ENCODE measurements at regions not wholly inside any gene's neighbourhood (a gene's known extent, or its start where the extent isn't known, plus 50 kb on each side); places are given as distances from the start of the nearest gene placed in this dataset.

GRCh38 chr5:68646144-68646543, 430.6 kb downstream of the PIK3R1 start:
- H3K4me3 ChIP-seq (ENCODE audit: low read depth, poor library complexity, severe bottlenecking), result no peak overlapping the region
- no peak for DNase-seq (ENCODE audit: low spot score in 2 of 2)
- TF ChIP-seq CTCF (IDR thresholded peaks at IDR 0.05), result no peak
- TF ChIP-seq POLR2A (IDR thresholded peaks at IDR 0.05), result no peak
- intact Hi-C loops (cut with DNase I; ENCODE audit: low total_unique reads), result no loop called here
- 59 to 73% methylated on average over 1 of the region's 1 CpG for WGBS, 2 donors

- no peak for TF ChIP-seq CTCF (IDR thresholded peaks at IDR 0.05)
- no peak for TF ChIP-seq POLR2A (IDR thresholded peaks at IDR 0.05)
- intact Hi-C loops (cut with DNase I; ENCODE audit: low total_unique reads), result no loop called here
- 96 to 98% methylated on average over 3 of the region's 3 CpGs for WGBS, 2 donors
Observed at GRCh38 chr5:68647743-68648142, 432.2 kb downstream of the PIK3R1 start.

GRCh38 chr5:68648944-68649857, 433.6 kb downstream of the PIK3R1 start:
- no peak overlapping the region for H3K4me3 ChIP-seq (ENCODE audit: low read depth, poor library complexity, severe bottlenecking)
- intact Hi-C loops (cut with DNase I; ENCODE audit: low total_unique reads), result no loop called here
- no peak for DNase-seq (ENCODE audit: low spot score in 2 of 2)
- TF ChIP-seq POLR2A (IDR thresholded peaks at IDR 0.05), result no peak
- TF ChIP-seq CTCF (IDR thresholded peaks at IDR 0.05), result no peak
- WGBS, 2 donors, result 48 to 58% methylated on average over 8 of the region's 8 CpGs

More at GRCh38 chr5:68647743-68648142, 432.2 kb downstream of the PIK3R1 start:
- H3K4me3 ChIP-seq (ENCODE audit: low read depth, poor library complexity, severe bottlenecking), result no peak overlapping the region
- DNase-seq (ENCODE audit: low spot score in 2 of 2), result no peak

- no peak for TF ChIP-seq POLR2A (IDR thresholded peaks at IDR 0.05)
- TF ChIP-seq CTCF (IDR thresholded peaks at IDR 0.05), result no peak
Observed at GRCh38 chr5:68652534-68652965, 437.0 kb downstream of the PIK3R1 start.

GRCh38 chr5:68653471-68653870, 437.9 kb downstream of the PIK3R1 start:
- H3K4me3 ChIP-seq (ENCODE audit: low read depth, poor library complexity, severe bottlenecking), result no peak overlapping the region
- no peak for DNase-seq (ENCODE audit: low spot score in 2 of 2)
- TF ChIP-seq CTCF (IDR thresholded peaks at IDR 0.05) (no peak), POLR2A (IDR thresholded peaks at IDR 0.05) (no peak)
- intact Hi-C loops (cut with DNase I; ENCODE audit: low total_unique reads), result no loop called here

More at GRCh38 chr5:68652534-68652965, 437.0 kb downstream of the PIK3R1 start:
- H3K4me3 ChIP-seq (ENCODE audit: low read depth, poor library complexity, severe bottlenecking), result no peak overlapping the region
- WGBS, 2 donors, result 41 to 54% methylated on average over 3 of the region's 3 CpGs
- intact Hi-C loops (cut with DNase I; ENCODE audit: low total_unique reads), result no loop called here
- DNase-seq (ENCODE audit: low spot score in 2 of 2), result peak in 1 of 2 donors; percentile 24

Data from lower leg skin (tissue), 4 donors.